HG03571 (cell line): ENCODE measurements at regions not wholly inside any gene's neighbourhood (a gene's known extent, or its start where the extent isn't known, plus 50 kb on each side); places are given as distances from the start of the nearest gene placed in this dataset.

Source experiments
- ATAC-seq: cut with Tn5 transposase; IDR thresholded peaks from one replicate; pipeline ENCODE4 v1.9.1; 2021; ENCODE audit not compliant: unreplicated experiment

- no peak for ATAC-seq
These were observed 642.3 kb downstream of the ACTL7B start for GRCh38 chr9:108213511-108213910.

- no peak for ATAC-seq
These were observed 643.6 kb downstream of the ACTL7B start for GRCh38 chr9:108212184-108212583.

- ATAC-seq = no peak
These were observed 644.3 kb downstream of the ACTL7B start for GRCh38 chr9:108211411-108211955.

DNA sequence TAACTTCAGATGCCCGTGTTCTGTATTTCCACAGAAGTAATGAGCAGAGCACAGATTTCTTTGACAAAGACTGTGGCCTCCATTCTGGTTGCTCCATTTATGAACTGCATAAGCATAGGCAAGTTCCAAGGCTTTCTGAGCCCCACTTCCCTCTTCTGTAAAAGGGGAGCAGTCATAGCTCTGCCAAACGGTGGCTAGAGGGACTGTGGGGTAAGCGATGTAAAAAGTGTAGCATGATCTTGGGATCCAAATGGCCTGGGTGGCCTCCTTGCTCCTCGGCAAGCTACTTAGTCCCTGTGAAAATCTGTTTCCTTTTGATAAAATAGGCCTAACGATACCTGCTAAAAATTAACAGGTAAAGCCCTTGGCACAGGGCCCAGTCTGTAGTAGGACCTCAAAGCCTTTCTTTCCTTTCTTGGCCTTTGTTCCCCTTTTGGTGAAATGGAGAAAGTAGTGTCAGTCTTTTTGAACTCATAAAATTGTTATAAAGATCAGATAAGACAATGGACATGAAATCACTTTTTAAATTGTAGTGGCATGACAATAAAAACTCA, 646.6 kb downstream of the ACTL7B start:
- no peak for ATAC-seq

- no peak for ATAC-seq
These were observed 648.1 kb downstream of the ACTL7B start for GRCh38 chr9:108207561-108208165.

GRCh38 chr9:108205276-108205675, 650.5 kb downstream of the ACTL7B start:
- no peak for ATAC-seq

GRCh38 chr9:108197899-108198298, 657.9 kb downstream of the ACTL7B start:
- no peak for ATAC-seq

- no peak for ATAC-seq
These were observed 658.8 kb downstream of the ACTL7B start for GRCh38 chr9:108197008-108197365.

DNA sequence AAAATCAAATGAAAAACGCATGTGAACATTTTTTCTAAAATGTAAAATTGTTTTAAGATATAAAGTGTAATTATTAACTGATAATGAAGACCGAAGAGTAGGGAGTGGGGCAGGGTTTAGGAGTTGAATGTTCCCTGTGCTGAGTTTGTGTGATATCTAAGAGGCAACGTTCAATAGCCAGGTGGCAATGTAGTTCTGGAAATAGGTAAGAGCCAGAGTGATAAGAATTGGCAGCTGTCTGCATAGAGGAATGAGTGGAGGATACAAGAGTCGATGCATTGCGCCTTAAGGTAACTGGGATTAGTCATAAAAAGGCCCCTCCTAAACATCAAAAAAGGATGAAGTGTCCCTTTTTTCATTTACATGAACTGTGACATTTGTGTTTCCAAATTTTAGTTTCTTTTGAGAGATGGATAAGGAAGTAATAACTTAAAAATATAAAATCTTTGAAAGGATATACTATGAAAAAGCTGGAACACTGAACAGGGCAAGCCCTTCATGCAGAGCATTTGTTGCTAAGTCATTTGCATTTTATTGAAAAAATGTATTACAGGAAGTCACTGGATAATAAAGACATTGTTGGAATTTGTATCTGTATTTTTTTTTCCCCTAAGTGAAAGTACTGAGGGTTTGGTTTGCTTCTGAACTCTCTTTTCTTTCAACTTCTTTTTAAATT, 659.3 kb downstream of the ACTL7B start:
- no peak for ATAC-seq

DNA sequence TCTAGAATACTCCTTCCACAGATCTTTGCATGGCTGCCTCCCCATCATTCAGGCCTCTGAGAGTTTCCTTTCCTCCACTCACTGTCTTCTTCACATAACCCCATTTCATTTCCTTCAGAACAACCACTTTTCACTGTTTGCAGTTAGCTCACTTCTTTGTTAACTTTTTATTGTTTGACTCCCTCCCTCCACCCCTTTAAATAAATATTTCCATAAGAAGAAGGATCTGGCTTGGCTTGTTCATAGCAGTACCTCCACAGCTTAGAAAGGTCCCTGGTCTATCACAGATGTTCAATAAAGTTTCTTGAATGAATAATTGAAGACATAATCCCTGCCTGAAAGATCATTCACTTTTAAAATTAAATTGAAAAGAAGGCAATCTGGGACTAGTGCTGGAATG, 661.6 kb downstream of the ACTL7B start:
- ATAC-seq = no peak

DNA sequence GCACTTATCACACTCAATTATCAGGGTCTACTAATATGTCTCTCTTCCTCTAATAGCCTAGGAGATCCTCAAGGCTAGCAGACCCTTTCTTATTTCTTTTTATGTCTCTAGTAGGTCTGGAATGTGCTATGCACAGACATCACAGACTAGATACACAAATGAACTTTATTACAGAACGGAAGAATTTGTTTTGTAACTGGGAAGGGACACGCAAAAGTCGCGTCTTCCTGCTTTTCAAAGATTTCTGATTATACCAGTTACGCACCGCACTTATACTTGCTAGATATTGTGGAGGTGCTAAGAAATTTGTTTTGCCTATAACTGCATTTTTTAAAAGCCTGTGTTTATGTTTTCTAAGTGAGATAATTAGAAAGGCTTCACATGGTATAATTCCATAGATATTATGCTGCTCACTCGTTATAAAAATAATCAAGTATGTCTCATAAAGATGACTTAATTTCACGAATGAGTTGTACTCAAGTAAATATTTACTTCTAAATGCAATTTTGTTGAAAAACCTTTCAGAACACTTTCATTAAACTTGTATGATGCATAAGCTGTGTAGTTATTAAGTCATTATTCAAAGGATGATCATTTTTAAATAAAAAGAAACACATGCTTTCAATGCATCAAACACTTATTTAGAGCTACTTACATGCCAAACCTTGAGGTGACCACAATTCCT, 662.6 kb downstream of the ACTL7B start:
- ATAC-seq = no peak

- no peak for ATAC-seq
These were observed 664.7 kb downstream of the ACTL7B start for GRCh38 chr9:108191065-108191464.

DNA sequence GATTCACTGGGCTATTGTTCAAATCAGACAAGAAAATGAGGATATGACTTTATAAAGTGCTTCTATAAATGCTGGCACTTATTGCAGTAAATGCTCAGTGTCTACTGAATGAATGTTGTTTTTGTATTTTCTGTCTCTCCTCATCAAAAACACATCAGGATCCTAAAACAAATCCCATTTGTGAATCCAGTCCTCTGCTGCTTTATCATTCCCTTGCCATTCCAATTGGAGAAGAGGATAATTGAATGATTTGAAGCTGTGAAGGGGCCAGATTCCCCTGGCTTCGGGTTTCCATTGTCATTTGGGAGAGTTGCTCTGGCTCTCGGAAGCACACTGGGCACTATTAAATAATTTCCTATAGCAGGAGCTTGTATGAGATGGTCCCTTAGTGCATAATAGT, 666.8 kb downstream of the ACTL7B start:
- no peak for ATAC-seq

- ATAC-seq = no peak
These were observed 667.3 kb downstream of the ACTL7B start for GRCh38 chr9:108188482-108188881.

GRCh38 chr9:108186642-108187395, 669.0 kb downstream of the ACTL7B start:
- ATAC-seq = no peak

GRCh38 chr9:108185613-108186012, 670.2 kb downstream of the ACTL7B start:
- no peak for ATAC-seq

- no peak for ATAC-seq
These were observed 670.8 kb downstream of the ACTL7B start for GRCh38 chr9:108184941-108185340.

DNA sequence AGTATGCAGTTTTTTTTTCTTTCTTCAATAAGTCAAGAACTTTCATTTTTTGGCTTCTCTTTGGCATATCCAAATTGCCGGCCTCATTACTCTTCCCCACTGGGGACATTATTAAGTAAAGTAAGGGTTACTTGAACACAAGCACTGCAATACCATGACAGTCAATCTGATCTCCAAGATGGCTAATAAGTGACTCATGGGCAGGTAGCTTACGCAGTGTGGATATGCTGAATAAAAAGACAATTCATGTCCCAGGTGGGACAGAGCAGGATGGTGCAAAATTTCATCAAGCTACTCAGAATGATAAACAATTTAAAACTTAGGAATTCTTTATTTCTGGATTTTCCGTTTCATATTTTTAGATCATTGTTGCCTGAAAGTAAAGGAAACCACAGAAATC, 671.8 kb downstream of the ACTL7B start:
- ATAC-seq = no peak

GRCh38 chr9:108182950-108183381, 672.8 kb downstream of the ACTL7B start:
- no peak for ATAC-seq

DNA sequence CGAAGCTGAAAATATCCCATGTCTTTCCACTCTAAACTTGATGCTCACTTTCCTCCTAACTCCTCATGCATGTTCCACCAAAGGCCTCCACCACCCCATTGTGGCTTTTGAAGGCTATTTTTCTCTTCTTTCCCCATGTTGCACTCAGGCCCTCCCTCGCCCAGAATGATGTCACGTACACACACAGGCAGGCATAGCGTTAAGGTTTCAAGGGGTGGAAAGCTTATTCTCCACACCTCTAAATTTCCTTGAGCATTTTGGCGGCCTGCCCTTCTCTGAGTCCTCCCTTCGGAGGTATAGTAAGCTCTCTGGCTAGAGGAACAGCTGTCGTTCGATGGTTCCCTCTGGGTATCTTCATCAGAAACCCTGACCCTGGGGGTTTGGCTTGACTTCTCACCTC, 673.5 kb downstream of the ACTL7B start:
- ATAC-seq = no peak

DNA sequence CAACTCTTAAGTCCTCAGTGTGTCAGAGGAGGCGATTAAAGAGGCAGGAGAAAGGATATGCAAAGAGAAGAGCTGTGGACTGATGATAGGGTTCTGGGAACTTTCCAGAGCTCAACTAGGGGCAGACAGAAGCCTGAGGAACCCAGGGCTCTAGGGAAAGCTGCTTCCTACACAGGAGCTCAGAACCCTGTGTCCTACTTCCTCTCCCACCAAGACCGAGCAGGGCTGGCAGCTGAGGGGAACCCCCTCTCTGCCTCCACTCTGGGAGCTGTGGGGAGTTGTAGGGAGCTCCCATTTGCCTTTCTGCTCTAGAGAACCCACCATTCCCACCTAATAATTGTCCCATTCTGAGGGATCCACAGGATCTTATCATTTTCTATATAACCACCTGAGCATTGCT, 674.3 kb downstream of the ACTL7B start:
- no peak for ATAC-seq
